ENCODE measurements at regions not wholly inside any gene's neighbourhood (a gene's known extent, or its start where the extent isn't known, plus 50 kb on each side); places are given as distances from the start of the nearest gene placed in this dataset.

DNA sequence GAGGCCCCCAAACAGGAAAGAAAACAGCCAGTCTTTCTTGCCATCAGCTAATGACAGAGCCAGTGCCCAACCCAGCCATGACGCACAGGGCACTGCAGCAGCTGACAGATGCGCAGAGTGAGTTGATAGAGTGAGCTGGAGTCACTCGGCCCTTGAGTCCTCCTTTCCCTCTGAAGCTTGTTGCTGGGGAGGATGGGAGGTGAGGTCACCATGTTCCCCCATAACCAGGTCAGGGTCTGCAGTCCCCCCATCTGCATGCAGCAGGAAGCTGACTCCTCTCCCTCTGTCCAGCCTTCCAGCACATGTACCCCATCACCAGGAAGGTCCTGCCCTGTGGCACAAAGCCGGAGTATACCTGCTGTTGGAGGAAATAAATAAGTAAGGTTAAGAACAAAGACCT, 174.6 kb downstream of the ABHD5 start:
- TF ChIP-seq CEBPB (IDR thresholded peaks at IDR 0.05; ENCODE audit: low read depth, low read length) (no peak), POLR2A (IDR thresholded peaks at IDR 0.05; ENCODE audit: low read depth, low read length) (no peak)
- TF ChIP-seq, protein P1, sequence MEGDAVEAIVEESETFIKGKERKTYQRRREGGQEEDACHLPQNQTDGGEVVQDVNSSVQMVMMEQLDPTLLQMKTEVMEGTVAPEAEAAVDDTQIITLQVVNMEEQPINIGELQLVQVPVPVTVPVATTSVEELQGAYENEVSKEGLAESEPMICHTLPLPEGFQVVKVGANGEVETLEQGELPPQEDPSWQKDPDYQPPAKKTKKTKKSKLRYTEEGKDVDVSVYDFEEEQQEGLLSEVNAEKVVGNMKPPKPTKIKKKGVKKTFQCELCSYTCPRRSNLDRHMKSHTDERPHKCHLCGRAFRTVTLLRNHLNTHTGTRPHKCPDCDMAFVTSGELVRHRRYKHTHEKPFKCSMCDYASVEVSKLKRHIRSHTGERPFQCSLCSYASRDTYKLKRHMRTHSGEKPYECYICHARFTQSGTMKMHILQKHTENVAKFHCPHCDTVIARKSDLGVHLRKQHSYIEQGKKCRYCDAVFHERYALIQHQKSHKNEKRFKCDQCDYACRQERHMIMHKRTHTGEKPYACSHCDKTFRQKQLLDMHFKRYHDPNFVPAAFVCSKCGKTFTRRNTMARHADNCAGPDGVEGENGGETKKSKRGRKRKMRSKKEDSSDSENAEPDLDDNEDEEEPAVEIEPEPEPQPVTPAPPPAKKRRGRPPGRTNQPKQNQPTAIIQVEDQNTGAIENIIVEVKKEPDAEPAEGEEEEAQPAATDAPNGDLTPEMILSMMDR (conservative IDR thresholded peaks at IDR 0.05; ENCODE audit: low read depth, low read length): no peak

Data from IMR-90 (cell line).